ENCODE measurements at regions not wholly inside any gene's neighbourhood (a gene's known extent, or its start where the extent isn't known, plus 50 kb on each side); places are given as distances from the start of the nearest gene placed in this dataset.

GRCh38 chr3:59118928-59119327 lies 69.1 kb upstream of the CFAP20DC start:
- no peaks in the 10 kb centered on the region for H4K20me1 ChIP-seq (ENCODE audit: control insufficient read depth, insufficient read depth)
- no peak for TF ChIP-seq BRCA1 (IDR thresholded peaks at IDR 0.05; ENCODE audit: low read depth, low read length)
- TF ChIP-seq KDM1A (IDR thresholded peaks at IDR 0.05; ENCODE audit: borderline replicate concordance) = no peak
- TF ChIP-seq TARDBP (IDR thresholded peaks at IDR 0.05; ENCODE audit: borderline replicate concordance) = no peak
- TF ChIP-seq YY1 (IDR thresholded peaks at IDR 0.05; ENCODE audit: low read depth, low read length) = no peak
- no peak for TF ChIP-seq NR2C1 (IDR thresholded peaks at IDR 0.05)
- no peak for TF ChIP-seq USF2 (IDR thresholded peaks at IDR 0.05; ENCODE audit: borderline replicate concordance, low read depth, low read length)
- TF ChIP-seq CBFB (IDR thresholded peaks at IDR 0.05; ENCODE audit: low read depth) = no peak
- no peak for TF ChIP-seq POLR2AphosphoS5 (IDR thresholded peaks at IDR 0.05; ENCODE audit: low read length)
- TF ChIP-seq MYB (IDR thresholded peaks at IDR 0.05; ENCODE audit: borderline replicate concordance, low read depth, low read length) = no peak
- ChIA-PET POLR2A (no interaction called here), CTCF (no interaction called here), SMC1A (ENCODE audit: uncharacterized antibody, unreplicated experiment) (no interaction called here), RAD21 (ENCODE audit: unreplicated experiment) (no interaction called here)
- DNase-seq (ENCODE audit: low read depth, low spot score) (no peak), FAIRE-seq (no peak), ATAC-seq (no peak)
- no peak overlapping the region for H2AFZ ChIP-seq (ENCODE audit: control insufficient read depth, low read depth, low read length)
- 0 out of 4 replicates have a peak, but pooled peaks cover 0 to 3% of the 10 kb centered on the region in 2 experiments for H3K27me3 ChIP-seq (replicated peaks in 1 of 2; ENCODE audit: control insufficient read depth in 2 of 2, insufficient read depth in 2 of 2, low read length in 1 of 2)
- H3K79me2 ChIP-seq (ENCODE audit: control insufficient read depth, insufficient read depth, low read length) = no peaks in the 10 kb centered on the region
- 24% methylated on average over 3 of the region's 3 CpGs for WGBS (ENCODE audit: insufficient coverage, insufficient replicate concordance, low lambda C conversion rate, missing lambda C conversion rate)
- H3K9me3 ChIP-seq (replicated peaks; ENCODE audit: control insufficient read depth, insufficient read depth, low read length) = no peaks in the 10 kb centered on the region
- H3K9ac ChIP-seq (ENCODE audit: control insufficient read depth, insufficient read depth, low read length) = no peak overlapping the region
- intact Hi-C loops (cut with micrococcal nuclease; ENCODE audit: unreplicated experiment) = no loop called here
- H3K27ac ChIP-seq (ENCODE audit: control insufficient read depth, insufficient read depth) = no peak overlapping the region
- in situ Hi-C loops (cut with MboI) = no loop called here
- H3K4me1 ChIP-seq (ENCODE audit: control insufficient read depth, insufficient read depth, low read length) = no peaks in the 10 kb centered on the region
- no peak overlapping the region for H3K4me2 ChIP-seq (ENCODE audit: control insufficient read depth, insufficient read depth)
- H3K36me3 ChIP-seq (ENCODE audit: control insufficient read depth in 2 of 2, insufficient read depth in 2 of 2, low read length in 1 of 2) = no peaks in the 10 kb centered on the region
- no TSS peak for BruUV-seq (replicated peaks)
- H3K4me3 ChIP-seq = no peak overlapping the region

- RAD21 ChIA-PET (ENCODE audit: unreplicated experiment) = no interaction called here
- Histone ChIP-seq H3K36me3 (ENCODE audit: control insufficient read depth in 2 of 2, insufficient read depth in 2 of 2, low read length in 1 of 2) (no peaks in the 10 kb centered on the region), H4K20me1 (ENCODE audit: control insufficient read depth, insufficient read depth) (no peaks in the 10 kb centered on the region), H3K27me3 (replicated peaks in 1 of 2; ENCODE audit: control insufficient read depth in 2 of 2, insufficient read depth in 2 of 2, low read length in 1 of 2) (0 out of 4 replicates have a peak, but pooled peaks cover 0 to 3% of the 10 kb centered on the region in 2 experiments), H3K4me3 (no peak overlapping the region), H3K4me2 (ENCODE audit: control insufficient read depth, insufficient read depth) (no peak overlapping the region), H3K9ac (ENCODE audit: control insufficient read depth, insufficient read depth, low read length) (no peak overlapping the region), H3K9me3 (replicated peaks; ENCODE audit: control insufficient read depth, insufficient read depth, low read length) (no peaks in the 10 kb centered on the region), H2AFZ (ENCODE audit: control insufficient read depth, low read depth, low read length) (no peak overlapping the region), H3K4me1 (ENCODE audit: control insufficient read depth, insufficient read depth, low read length) (no peaks in the 10 kb centered on the region), H3K27ac (ENCODE audit: control insufficient read depth, insufficient read depth) (no peak overlapping the region), H3K79me2 (ENCODE audit: control insufficient read depth, insufficient read depth, low read length) (no peaks in the 10 kb centered on the region)
- FAIRE-seq = no peak
- 51% methylated on average over 3 of the region's 3 CpGs for WGBS (ENCODE audit: insufficient coverage, insufficient replicate concordance, low lambda C conversion rate, missing lambda C conversion rate)
- SMC1A ChIA-PET (ENCODE audit: uncharacterized antibody, unreplicated experiment) = interaction anchor here (1.7 kb wide), 1 partner anchor 15 kb away, joined by 7 read pairs; no protein-coding TSS in a partner anchor
- intact Hi-C loops (cut with micrococcal nuclease; ENCODE audit: unreplicated experiment) = no loop called here
- no TSS peak for BruUV-seq (replicated peaks)
- DNase-seq (ENCODE audit: low read depth, low spot score) = no peak
- CTCF ChIA-PET = no interaction called here
- in situ Hi-C loops (cut with MboI) = no loop called here
- POLR2A ChIA-PET = no interaction called here
- ATAC-seq = no peak
- TF ChIP-seq E4F1 (IDR thresholded peaks at IDR 0.05; ENCODE audit: borderline replicate concordance, partially characterized antibody) = no peak
- TF ChIP-seq HDAC2 (IDR thresholded peaks at IDR 0.05) = no peak
- TF ChIP-seq CREM (IDR thresholded peaks at IDR 0.05; ENCODE audit: low read depth) = no peak
- TF ChIP-seq ZNF24 (IDR thresholded peaks at IDR 0.05) = no peak
- TF ChIP-seq SIX5 (IDR thresholded peaks at IDR 0.05; ENCODE audit: low read depth, low read length, severe bottlenecking) = no peak
- no peak for TF ChIP-seq TCF7 (IDR thresholded peaks at IDR 0.05; ENCODE audit: borderline replicate concordance)
- no peak for TF ChIP-seq BMI1 (IDR thresholded peaks at IDR 0.05; ENCODE audit: borderline replicate concordance)
- no peak for TF ChIP-seq ZNF384 (IDR thresholded peaks at IDR 0.05; ENCODE audit: borderline replicate concordance, low read depth, low read length)
These were observed 67.6 kb upstream of the CFAP20DC start for GRCh38 chr3:59117396-59117795.
